Colonic mucosa (tissue), 4 donors: ENCODE measurements at regions not wholly inside any gene's neighbourhood (a gene's known extent, or its start where the extent isn't known, plus 50 kb on each side); places are given as distances from the start of the nearest gene placed in this dataset.

Experiments used
- DNase-seq: peaks from one replicate; pipeline ENCODE4 v3.0.0-alpha.2; 2020
- H3K27ac ChIP-seq: fragments of 200-600 bp; one replicate; pipeline ENCODE4 v1.8.0; 2021
- H3K27me3 ChIP-seq: fragments of 200-600 bp; one replicate; pipeline ENCODE4 v1.8.0; 2021
- H3K36me3 ChIP-seq: fragments of 200-600 bp; one replicate; pipeline ENCODE4 v1.8.0; 2021
- H3K4me1 ChIP-seq: fragments of 200-600 bp; one replicate; pipeline ENCODE4 v1.8.0; 2021; ENCODE audit warnings: mild to moderate bottlenecking
- H3K4me3 ChIP-seq: fragments of 200-600 bp; one replicate; pipeline ENCODE4 v1.8.0; 2021
- H3K9ac ChIP-seq, 2 donors: one replicate each; pipeline ENCODE4 v1.7.0; 2013; ENCODE audit warnings: control low read depth in 2 of 2, low read depth in 2 of 2, low read length in 2 of 2
- H3K9me3 ChIP-seq: fragments of 200-600 bp; one replicate; pipeline ENCODE4 v1.8.0; 2021
- CTCF ChIP-seq: fragments of 200-600 bp; IDR thresholded peaks from one replicate; pipeline ENCODE4 v1.8.0; 2022; ENCODE audit warnings: antibody characterized with exemption, mild to moderate bottlenecking
- intact Hi-C: fragments of 100-400 bp; cut with DNase I; formaldehyde crosslinking; loops from one replicate; pipeline ENCODE4 v1.14.1; 2022
- donor health status: healthy.
- donor health status: DM: no; HTN: no; CAD: no.
- donor health status: DM: no; HTN: no; CAD: no.

GRCh38 chr9:115531410-115532125, 413.6 kb upstream of the TNC start:
- H3K4me1 ChIP-seq: no peaks in the 10 kb centered on the region
- H3K36me3 ChIP-seq: no peaks in the 10 kb centered on the region
- H3K27ac ChIP-seq: no peak overlapping the region
- no peaks in the 10 kb centered on the region for H3K9me3 ChIP-seq
- no peak overlapping the region for H3K9ac ChIP-seq
- intact Hi-C loops: no loop called here
- DNase-seq: no peak
- no peak for TF ChIP-seq CTCF
- no peaks in the 10 kb centered on the region for H3K27me3 ChIP-seq
- no peak overlapping the region for H3K4me3 ChIP-seq

GRCh38 chr9:115533511-115533910, 415.6 kb upstream of the TNC start:
- TF ChIP-seq CTCF: no peak
- no peaks in the 10 kb centered on the region for H3K9me3 ChIP-seq
- no peak for DNase-seq
- H3K4me1 ChIP-seq: no peaks in the 10 kb centered on the region
- intact Hi-C loops: no loop called here
- no peaks in the 10 kb centered on the region for H3K27me3 ChIP-seq
- no peak overlapping the region for H3K27ac ChIP-seq
- H3K9ac ChIP-seq: no peak overlapping the region
- no peaks in the 10 kb centered on the region for H3K36me3 ChIP-seq
- no peak overlapping the region for H3K4me3 ChIP-seq

- no peaks in the 10 kb centered on the region for H3K4me1 ChIP-seq
- H3K36me3 ChIP-seq: no peaks in the 10 kb centered on the region
- no peak overlapping the region for H3K27ac ChIP-seq
- no peak for DNase-seq
- no peak overlapping the region for H3K4me3 ChIP-seq
- no peak overlapping the region for H3K9ac ChIP-seq
- intact Hi-C loops: no loop called here
- no peaks in the 10 kb centered on the region for H3K9me3 ChIP-seq
- TF ChIP-seq CTCF: no peak
- no peaks in the 10 kb centered on the region for H3K27me3 ChIP-seq
Measured at GRCh38 chr9:115540091-115540490, 422.1 kb upstream of the TNC start.

- Histone ChIP-seq H3K36me3 (no peaks in the 10 kb centered on the region), H3K9ac (no peak overlapping the region), H3K27ac (no peak overlapping the region), H3K4me1 (no peaks in the 10 kb centered on the region), H3K27me3 (no peaks in the 10 kb centered on the region), H3K9me3 (no peaks in the 10 kb centered on the region), H3K4me3 (no peak overlapping the region)
- TF ChIP-seq CTCF: no peak
- intact Hi-C loops: no loop called here
- no peak for DNase-seq
Measured at GRCh38 chr9:115543511-115543910, 425.6 kb upstream of the TNC start.

GRCh38 chr9:115548609-115549260, 430.8 kb upstream of the TNC start:
- no peaks in the 10 kb centered on the region for H3K27me3 ChIP-seq
- no peak overlapping the region for H3K4me3 ChIP-seq
- intact Hi-C loops: no loop called here
- H3K4me1 ChIP-seq: no peaks in the 10 kb centered on the region
- no peak for DNase-seq
- H3K36me3 ChIP-seq: no peaks in the 10 kb centered on the region
- H3K9ac ChIP-seq: no peak overlapping the region
- no peaks in the 10 kb centered on the region for H3K9me3 ChIP-seq
- no peak for TF ChIP-seq CTCF
- no peak overlapping the region for H3K27ac ChIP-seq
